GM19099 (cell line): ENCODE measurements at regions not wholly inside any gene's neighbourhood (a gene's known extent, or its start where the extent isn't known, plus 50 kb on each side); places are given as distances from the start of the nearest gene placed in this dataset.

ENCODE experiments used
- POLR2A ChIP-seq: IDR thresholded peaks from 3 replicates; pipeline ENCODE4 v1.6.1; 2011; ENCODE audit warnings: low read depth; ENCODE audit not compliant: insufficient read length; ENCODE audit errors: extremely low read depth

- TF ChIP-seq POLR2A = no peak
These were observed 175.5 kb upstream of the MGAT5 start for GRCh38 chr2:134078354-134078753.

DNA sequence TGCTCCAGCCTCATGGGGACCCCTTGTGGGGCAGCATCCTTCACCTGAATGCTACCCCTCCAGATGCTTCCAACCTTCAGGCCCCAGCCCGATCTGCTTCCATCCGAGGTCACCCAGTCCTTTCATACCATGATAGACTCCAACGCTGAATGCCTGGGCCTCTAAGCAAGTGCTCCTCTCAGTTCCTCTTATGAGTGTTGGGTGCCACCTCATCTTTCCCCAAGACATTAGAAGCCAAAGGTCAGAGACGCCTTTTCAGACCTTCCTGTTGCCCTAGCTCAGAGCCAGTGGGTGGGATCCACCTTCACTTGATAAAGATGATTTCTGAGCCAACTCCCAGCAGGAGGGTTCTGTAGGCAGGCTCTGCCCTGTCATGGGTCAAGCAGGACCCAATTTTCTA, 174.5 kb upstream of the MGAT5 start:
- no peak for TF ChIP-seq POLR2A

GRCh38 chr2:134080386-134081089, 173.3 kb upstream of the MGAT5 start:
- TF ChIP-seq POLR2A = no peak

- TF ChIP-seq POLR2A = no peak
These were observed 172.5 kb upstream of the MGAT5 start for GRCh38 chr2:134081238-134081938.

DNA sequence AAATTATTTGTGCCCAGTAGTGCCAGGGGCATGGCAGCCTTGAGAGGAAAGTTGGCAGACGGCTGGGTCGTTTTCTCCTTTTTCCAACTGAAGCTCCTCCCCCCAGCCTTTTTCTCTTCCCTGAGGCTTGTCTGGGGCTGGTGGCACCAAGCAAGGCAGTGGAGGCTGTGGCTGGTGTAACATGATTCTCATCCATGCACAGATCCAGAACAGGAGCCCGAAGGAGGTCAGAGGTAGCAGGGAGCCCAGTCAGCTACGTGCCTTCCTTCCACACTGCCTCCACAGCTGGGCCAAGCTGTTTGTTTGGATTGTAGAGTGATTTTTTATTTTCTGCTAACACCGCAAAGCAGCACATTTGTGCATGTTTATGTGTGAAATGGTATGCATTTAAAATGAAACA, 170.3 kb upstream of the MGAT5 start:
- no peak for TF ChIP-seq POLR2A

GRCh38 chr2:134086594-134087219, 167.2 kb upstream of the MGAT5 start:
- no peak for TF ChIP-seq POLR2A

GRCh38 chr2:134087371-134087921, 166.4 kb upstream of the MGAT5 start:
- no peak for TF ChIP-seq POLR2A

GRCh38 chr2:134089454-134089853, 164.4 kb upstream of the MGAT5 start:
- TF ChIP-seq POLR2A = no peak

DNA sequence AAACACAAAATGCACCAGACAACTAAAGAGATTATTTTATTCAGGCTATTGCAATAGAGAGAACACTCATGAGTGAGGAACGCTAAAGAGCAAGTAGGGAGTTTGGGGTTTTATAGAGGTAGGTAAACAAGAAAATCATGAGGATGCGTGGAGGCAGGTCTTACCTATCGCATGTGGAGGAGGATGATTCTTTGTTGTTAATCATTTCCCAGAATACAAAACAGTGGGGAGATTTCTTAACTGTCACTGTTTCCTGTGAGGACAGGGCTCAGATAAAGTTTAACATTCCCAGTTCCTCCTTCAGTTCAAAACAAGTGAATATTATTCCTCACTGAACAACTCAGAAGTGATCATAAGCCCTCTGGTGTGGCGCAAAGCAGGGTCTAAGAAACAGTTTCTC, 156.1 kb upstream of the MGAT5 start:
- no peak for TF ChIP-seq POLR2A

- no peak for TF ChIP-seq POLR2A
These were observed 155.6 kb upstream of the MGAT5 start for GRCh38 chr2:134098321-134098720.

DNA sequence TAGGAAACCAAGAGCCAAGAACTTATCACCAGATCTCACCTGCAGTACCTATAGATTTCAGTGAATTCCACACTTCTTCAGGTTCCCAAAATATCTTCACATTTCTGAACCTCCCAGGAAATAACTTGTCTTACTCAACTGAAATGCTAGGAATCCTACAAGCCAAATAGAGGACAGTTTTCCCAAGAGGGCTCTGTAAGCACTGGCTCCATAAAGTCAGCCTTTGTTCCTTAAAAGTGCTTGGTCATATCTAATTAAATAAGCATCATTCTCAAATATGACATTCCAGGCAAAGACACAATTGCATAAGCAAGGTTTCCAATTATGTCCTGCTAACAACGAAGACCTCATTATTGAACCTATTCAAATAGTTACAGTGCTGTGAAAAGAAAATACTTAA, 154.6 kb upstream of the MGAT5 start:
- no peak for TF ChIP-seq POLR2A

DNA sequence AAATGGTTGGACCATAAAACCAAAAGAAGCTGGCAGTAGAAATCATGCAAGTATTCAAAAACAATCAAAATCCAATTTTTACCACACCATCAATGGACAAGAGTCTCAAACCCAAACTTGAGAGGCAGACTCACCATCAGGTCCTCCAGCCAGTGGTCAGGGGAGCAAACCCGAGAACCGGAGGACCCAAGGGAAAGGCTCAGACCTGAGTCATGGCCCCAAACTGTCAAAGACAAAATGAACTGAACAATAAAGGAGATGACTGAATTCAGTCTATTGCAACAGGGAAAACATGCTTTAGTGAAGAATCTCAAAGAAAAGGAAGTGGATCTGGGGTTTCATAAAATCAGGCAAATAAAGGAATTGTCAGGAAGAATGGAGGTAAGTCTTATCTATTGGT, 150.7 kb upstream of the MGAT5 start:
- TF ChIP-seq POLR2A = no peak

- no peak for TF ChIP-seq POLR2A
These were observed 149.1 kb upstream of the MGAT5 start for GRCh38 chr2:134104754-134105153.

DNA sequence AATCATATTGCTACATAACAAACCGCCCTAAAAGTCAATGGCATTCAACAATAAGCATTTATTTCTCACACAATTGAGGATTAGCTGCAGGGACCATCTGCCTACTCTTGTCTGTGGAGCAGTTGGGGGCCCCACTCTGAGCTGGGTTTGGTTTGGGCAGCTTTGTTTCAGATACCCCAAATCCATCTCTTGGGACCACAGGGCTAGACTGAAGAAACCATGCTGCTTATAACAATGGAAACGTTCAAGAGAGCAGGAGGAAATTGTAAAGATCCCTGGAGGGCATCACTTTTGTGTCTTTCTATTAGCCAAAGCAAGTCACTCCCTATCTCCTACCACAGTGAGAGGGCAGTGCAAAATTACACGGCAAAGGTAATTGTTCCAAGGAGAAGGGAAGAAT, 146.5 kb upstream of the MGAT5 start:
- no peak for TF ChIP-seq POLR2A

DNA sequence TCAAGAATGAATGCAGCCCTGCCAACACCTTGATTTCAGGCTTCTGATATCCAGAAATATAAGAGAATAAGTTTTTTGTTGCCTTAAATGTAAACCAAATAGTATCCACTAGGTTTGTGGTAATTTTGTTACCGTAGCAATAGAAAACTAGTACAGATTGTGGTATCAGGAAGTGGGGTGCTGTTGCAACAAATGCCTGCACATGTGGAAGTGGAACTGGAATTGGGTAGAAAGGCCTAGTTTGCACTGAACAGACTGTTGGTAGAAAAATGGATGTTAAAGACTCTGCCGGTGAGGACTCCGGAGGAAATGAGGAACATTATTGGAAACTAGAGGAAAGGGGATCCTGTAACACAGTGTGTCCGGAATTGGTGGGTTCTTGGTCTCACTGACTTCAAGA, 145.8 kb upstream of the MGAT5 start:
- no peak for TF ChIP-seq POLR2A

DNA sequence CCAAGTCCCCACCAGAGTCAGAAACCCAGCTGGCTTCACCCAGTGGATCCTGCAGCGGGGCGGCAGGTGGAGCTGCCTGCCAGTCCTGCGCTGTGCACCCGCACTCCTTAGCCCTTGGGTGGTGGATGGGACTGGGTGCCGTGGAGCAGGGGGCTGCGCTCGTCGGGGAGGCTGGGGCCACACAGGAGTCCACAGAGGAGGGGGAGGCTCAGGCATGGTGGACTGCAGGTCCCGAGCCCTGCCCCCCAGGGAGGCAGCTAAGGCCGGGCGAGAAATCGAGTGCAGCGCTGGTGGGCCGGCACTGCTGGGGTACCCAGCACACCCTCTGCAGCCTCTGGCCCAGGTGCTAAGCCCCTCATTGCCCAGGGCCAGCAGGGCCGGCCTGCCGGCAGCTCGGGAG, 144.6 kb upstream of the MGAT5 start:
- TF ChIP-seq POLR2A = no peak
